Skeletal muscle tissue (tissue), 3 donors: ENCODE measurements at regions not wholly inside any gene's neighbourhood (a gene's known extent, or its start where the extent isn't known, plus 50 kb on each side); places are given as distances from the start of the nearest gene placed in this dataset.

Experiments
- H3K27ac ChIP-seq: one replicate; pipeline ENCODE4 v1.7.0; 2013; ENCODE audit warnings: mild to moderate bottlenecking, low read depth, low read length, inconsistent platforms
- H3K27me3 ChIP-seq, 3 donors: one replicate each; pipeline ENCODE4 v1.7.0; 2013; ENCODE audit warnings: low read length in 3 of 3; ENCODE audit not compliant: control insufficient read depth in 3 of 3, insufficient read depth in 3 of 3
- H3K36me3 ChIP-seq, 3 donors: one replicate each; pipeline ENCODE4 v1.7.0; 2013; ENCODE audit warnings: low read length in 3 of 3; ENCODE audit not compliant: control insufficient read depth in 3 of 3, insufficient read depth in 3 of 3
- H3K4me1 ChIP-seq, 3 donors: one replicate each; pipeline ENCODE4 v1.7.0; 2013; ENCODE audit warnings: low read length in 3 of 3, mild to moderate bottlenecking in 3 of 3; ENCODE audit not compliant: control insufficient read depth in 3 of 3, insufficient read depth in 3 of 3
- H3K4me3 ChIP-seq, 3 donors: one replicate each; pipeline ENCODE4 v1.7.0; 2013; ENCODE audit warnings: low read length in 3 of 3
- H3K9ac ChIP-seq, 3 donors: one replicate each; pipeline ENCODE4 v1.7.0; 2013; ENCODE audit warnings: low read length in 3 of 3, mild to moderate bottlenecking in 3 of 3, moderate library complexity in 2 of 3, low read depth in 1 of 3
- H3K9me3 ChIP-seq, 3 donors: one replicate each; pipeline ENCODE4 v1.7.0; 2013; ENCODE audit warnings: low read length in 3 of 3; ENCODE audit not compliant: control insufficient read depth in 3 of 3
- donor health status: Osteomylitis.

GRCh38 chr10:65312876-65313275, 1613.0 kb upstream of the LRRTM3 start:
- H3K9ac ChIP-seq = no peak overlapping the region
- H3K27me3 ChIP-seq = no peaks in the 10 kb centered on the region
- H3K36me3 ChIP-seq = no peaks in the 10 kb centered on the region
- H3K4me1 ChIP-seq = no peaks in the 10 kb centered on the region
- no peak overlapping the region for H3K27ac ChIP-seq
- no peak overlapping the region for H3K4me3 ChIP-seq
- no peaks in the 10 kb centered on the region for H3K9me3 ChIP-seq

GRCh38 chr10:65313406-65313805, 1612.4 kb upstream of the LRRTM3 start:
- Histone ChIP-seq H3K9ac (no peak overlapping the region), H3K9me3 (no peaks in the 10 kb centered on the region), H3K4me3 (no peak overlapping the region), H3K4me1 (no peaks in the 10 kb centered on the region), H3K27ac (no peak overlapping the region), H3K27me3 (no peaks in the 10 kb centered on the region), H3K36me3 (no peaks in the 10 kb centered on the region)

GRCh38 chr10:65314253-65314652, 1611.6 kb upstream of the LRRTM3 start:
- Histone ChIP-seq H3K4me3 (no peak overlapping the region), H3K9me3 (no peaks in the 10 kb centered on the region), H3K4me1 (no peaks in the 10 kb centered on the region), H3K9ac (no peak overlapping the region), H3K36me3 (no peaks in the 10 kb centered on the region), H3K27ac (no peak overlapping the region), H3K27me3 (no peaks in the 10 kb centered on the region)

GRCh38 chr10:65319493-65319892, 1606.3 kb upstream of the LRRTM3 start:
- Histone ChIP-seq H3K27me3 (no peaks in the 10 kb centered on the region), H3K9ac (no peak overlapping the region), H3K27ac (no peak overlapping the region), H3K4me3 (no peak overlapping the region), H3K4me1 (no peaks in the 10 kb centered on the region), H3K9me3 (no peaks in the 10 kb centered on the region), H3K36me3 (no peaks in the 10 kb centered on the region)

GRCh38 chr10:65320236-65321026, 1605.4 kb upstream of the LRRTM3 start:
- Histone ChIP-seq H3K27ac (no peak overlapping the region), H3K4me3 (no peak overlapping the region), H3K27me3 (no peaks in the 10 kb centered on the region), H3K4me1 (no peaks in the 10 kb centered on the region), H3K36me3 (no peaks in the 10 kb centered on the region), H3K9ac (no peak overlapping the region), H3K9me3 (no peaks in the 10 kb centered on the region)

GRCh38 chr10:65323802-65324201, 1602.0 kb upstream of the LRRTM3 start:
- no peaks in the 10 kb centered on the region for H3K27me3 ChIP-seq
- no peaks in the 10 kb centered on the region for H3K36me3 ChIP-seq
- H3K4me1 ChIP-seq = no peaks in the 10 kb centered on the region
- H3K4me3 ChIP-seq = no peak overlapping the region
- H3K27ac ChIP-seq = no peak overlapping the region
- no peaks in the 10 kb centered on the region for H3K9me3 ChIP-seq
- no peak overlapping the region for H3K9ac ChIP-seq

- H3K4me1 ChIP-seq = no peaks in the 10 kb centered on the region
- H3K27me3 ChIP-seq = no peaks in the 10 kb centered on the region
- H3K4me3 ChIP-seq = no peak overlapping the region
- H3K9ac ChIP-seq = no peak overlapping the region
- H3K27ac ChIP-seq = no peak overlapping the region
- no peaks in the 10 kb centered on the region for H3K36me3 ChIP-seq
- H3K9me3 ChIP-seq = no peaks in the 10 kb centered on the region
Observed at GRCh38 chr10:65325913-65326312, 1599.9 kb upstream of the LRRTM3 start.

GRCh38 chr10:65328486-65328885, 1597.3 kb upstream of the LRRTM3 start:
- no peak overlapping the region for H3K27ac ChIP-seq
- H3K27me3 ChIP-seq = no peaks in the 10 kb centered on the region

GRCh38 chr10:65335311-65335710, 1590.5 kb upstream of the LRRTM3 start:
- no peak overlapping the region for H3K27ac ChIP-seq

More at GRCh38 chr10:65328486-65328885, 1597.3 kb upstream of the LRRTM3 start:
- H3K4me3 ChIP-seq = no peak overlapping the region
- no peaks in the 10 kb centered on the region for H3K9me3 ChIP-seq
- no peaks in the 10 kb centered on the region for H3K36me3 ChIP-seq
- no peaks in the 10 kb centered on the region for H3K4me1 ChIP-seq
- no peak overlapping the region for H3K9ac ChIP-seq

GRCh38 chr10:65340340-65340739, 1585.5 kb upstream of the LRRTM3 start:
- Histone ChIP-seq H3K4me3 (no peak overlapping the region), H3K4me1 (peaks cover 0 to 5% (median 0%) of the 10 kb centered on the region in 3 donors), H3K27ac (no peak overlapping the region), H3K9me3 (no peaks in the 10 kb centered on the region), H3K27me3 (no peaks in the 10 kb centered on the region), H3K36me3 (no peaks in the 10 kb centered on the region), H3K9ac (no peak overlapping the region)

More at GRCh38 chr10:65335311-65335710, 1590.5 kb upstream of the LRRTM3 start:
- H3K9me3 ChIP-seq = no peaks in the 10 kb centered on the region
- no peak overlapping the region for H3K4me3 ChIP-seq
- H3K36me3 ChIP-seq = no peaks in the 10 kb centered on the region
- no peak overlapping the region for H3K9ac ChIP-seq
- H3K27me3 ChIP-seq = no peaks in the 10 kb centered on the region
- no peaks in the 10 kb centered on the region for H3K4me1 ChIP-seq
